GM23338 (cell line): ENCODE measurements at regions not wholly inside any gene's neighbourhood (a gene's known extent, or its start where the extent isn't known, plus 50 kb on each side); places are given as distances from the start of the nearest gene placed in this dataset.

Experiments
- ATAC-seq: fragments of 200-7000 bp; cut with Tn5 transposase; 3 replicates; pipeline ENCODE4 v1.9.1; 2020
- DNase-seq: peaks from one replicate; pipeline ENCODE4 v3.0.0-alpha.2; 2015; ENCODE audit warnings: low spot score
- H2AFZ ChIP-seq: fragments of 200-600 bp; sonication (generic); 2 replicates; pipeline ENCODE4 v1.8.0; 2016; ENCODE audit warnings: antibody characterized with exemption, mild to moderate bottlenecking, moderate library complexity
- H3F3A ChIP-seq: fragments of 200-600 bp; sonication (generic); replicated peaks from 2 replicates; pipeline ENCODE4 v1.8.0; 2017; ENCODE audit warnings: antibody characterized with exemption, mixed run types, low read depth
- H3K27ac ChIP-seq: fragments of 200-600 bp; sonication (generic); 2 replicates; pipeline ENCODE4 v1.6.1; 2016; ENCODE audit warnings: low read depth
- H3K27me3 ChIP-seq: fragments of 200-600 bp; sonication (generic); 2 replicates; pipeline ENCODE4 v1.8.0; 2016; ENCODE audit warnings: mild to moderate bottlenecking, mixed run types, moderate library complexity; ENCODE audit not compliant: insufficient read depth
- H3K36me3 ChIP-seq: fragments of 200-600 bp; sonication (generic); 2 replicates; pipeline ENCODE4 v1.8.0; 2016; ENCODE audit warnings: mild to moderate bottlenecking; ENCODE audit not compliant: insufficient read depth
- H3K4me1 ChIP-seq: fragments of 200-600 bp; sonication (generic); 2 replicates; pipeline ENCODE4 v1.8.0; 2016; ENCODE audit warnings: mild to moderate bottlenecking, moderate library complexity; ENCODE audit not compliant: insufficient read depth
- H3K4me2 ChIP-seq: fragments of 200-600 bp; sonication (generic); 2 replicates; pipeline ENCODE4 v1.7.1; 2017; ENCODE audit warnings: mixed run types
- H3K4me3 ChIP-seq: fragments of 200-600 bp; sonication (generic); 2 replicates; pipeline ENCODE4 v1.6.1; 2016; ENCODE audit warnings: mixed run types
- H3K79me2 ChIP-seq: fragments of 200-600 bp; sonication (generic); replicated peaks from 2 replicates; pipeline ENCODE4 v1.8.0; 2017; ENCODE audit warnings: mild to moderate bottlenecking; ENCODE audit not compliant: insufficient read depth
- H3K9me2 ChIP-seq: fragments of 200-600 bp; sonication (generic); 2 replicates; pipeline ENCODE4 v1.8.0; 2017; ENCODE audit not compliant: insufficient read depth
- H4K20me1 ChIP-seq: fragments of 200-600 bp; sonication (generic); replicated peaks from 2 replicates; pipeline ENCODE4 v1.8.0; 2017; ENCODE audit warnings: mild to moderate bottlenecking; ENCODE audit not compliant: insufficient read depth
- H3K27ac Mint-ChIP-seq: 2 replicates; pipeline ENCODE4 v1.8.0; 2020; ENCODE audit warnings: inconsistent platforms, mild to moderate bottlenecking, moderate library complexity, mixed read lengths
- H3K27me3 Mint-ChIP-seq: 3 replicates; pipeline ENCODE4 v1.8.0; 2022; ENCODE audit warnings: low read depth, mild to moderate bottlenecking, moderate library complexity, mixed read lengths, inconsistent platforms; ENCODE audit not compliant: insufficient read depth, poor library complexity
- H3K36me3 Mint-ChIP-seq: 3 replicates; pipeline ENCODE4 v1.8.0; 2021; ENCODE audit warnings: low read depth, mild to moderate bottlenecking, inconsistent platforms, moderate library complexity, mixed read lengths
- H3K4me1 Mint-ChIP-seq: 3 replicates; pipeline ENCODE4 v1.8.0; 2020; ENCODE audit warnings: mild to moderate bottlenecking, inconsistent platforms, mixed read lengths
- H3K4me3 Mint-ChIP-seq: 3 replicates; pipeline ENCODE4 v1.8.0; 2021; ENCODE audit warnings: moderate library complexity, mild to moderate bottlenecking, inconsistent platforms, mixed read lengths
- H3K9me3 Mint-ChIP-seq: 3 replicates; pipeline ENCODE4 v1.8.0; 2020; ENCODE audit warnings: moderate library complexity, mild to moderate bottlenecking, inconsistent platforms, mixed read lengths
- EZH2 ChIP-seq: fragments of 200-600 bp; sonication (generic); IDR thresholded peaks from one replicate; pipeline ENCODE4 v1.8.0; 2017; ENCODE audit warnings: antibody characterized with exemption, mild to moderate bottlenecking, low read depth; ENCODE audit not compliant: unreplicated experiment
- EZH2phosphoT487 ChIP-seq: fragments of 200-600 bp; sonication (generic); IDR thresholded peaks from one replicate; pipeline ENCODE4 v1.8.1; 2018; ENCODE audit warnings: antibody characterized with exemption; ENCODE audit not compliant: unreplicated experiment
- POLR2AphosphoS5 ChIP-seq: IDR thresholded peaks from 2 replicates; pipeline ENCODE4 v1.6.1; 2016; ENCODE audit warnings: antibody characterized with exemption, low read depth
- ZNF331 ChIP-seq: fragments of 250-450 bp; sonication (Bioruptor Pico); IDR thresholded peaks from 2 replicates; pipeline ENCODE4 v1.5.0; 2020; ENCODE audit warnings: low read depth, mild to moderate bottlenecking, moderate library complexity
- TF ChIP-seq, protein P1 (sequence below), 2 experiments: fragments of 200-600 bp in 1 of 2; sonication (generic) in 1 of 2; conservative IDR thresholded peaks; 2 replicates each; pipeline versions ENCODE4 v1.5.1 to v1.6.1; 2016 to 2017; ENCODE audit warnings: antibody characterized with exemption in 2 of 2, low read depth in 2 of 2, mild to moderate bottlenecking in 2 of 2, moderate library complexity in 1 of 2
- TF ChIP-seq, protein P2 (sequence below): IDR thresholded peaks from 2 replicates; pipeline ENCODE4 v1.6.1; 2016; ENCODE audit warnings: antibody characterized with exemption
- TF ChIP-seq, protein P3 (sequence below): fragments of 250-450 bp; sonication (Bioruptor Pico); IDR thresholded peaks from 2 replicates; pipeline ENCODE4 v1.5.0; 2020; ENCODE audit warnings: mild to moderate bottlenecking, moderate library complexity
- TF ChIP-seq, protein P4 (sequence below): IDR thresholded peaks from one replicate; pipeline ENCODE4 v1.6.1; 2018; ENCODE audit warnings: antibody characterized with exemption; ENCODE audit not compliant: unreplicated experiment

DNA sequence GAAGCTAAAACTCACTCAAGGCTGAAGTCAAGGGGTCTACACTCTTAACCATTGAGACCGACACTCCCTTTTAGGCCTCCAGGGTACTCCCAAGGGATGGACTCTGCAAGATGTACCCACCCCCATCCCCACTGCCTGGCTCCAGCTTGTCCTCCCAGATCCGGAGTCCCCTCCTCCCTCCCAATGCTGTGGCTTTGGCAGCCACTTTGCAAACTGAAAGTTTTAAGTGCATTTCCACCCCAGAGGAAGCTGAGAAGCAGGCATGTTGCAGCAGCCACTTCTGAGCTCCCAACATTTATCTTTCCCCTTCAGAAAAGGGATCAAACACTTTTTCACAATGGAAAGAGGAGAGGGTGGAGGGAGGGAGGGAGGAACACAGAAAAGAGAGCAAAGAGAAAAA is 115.2 kb downstream of the COPRS start (continued):
- TF ChIP-seq POLR2AphosphoS5 (no peak), EZH2 (no peak)

DNA sequence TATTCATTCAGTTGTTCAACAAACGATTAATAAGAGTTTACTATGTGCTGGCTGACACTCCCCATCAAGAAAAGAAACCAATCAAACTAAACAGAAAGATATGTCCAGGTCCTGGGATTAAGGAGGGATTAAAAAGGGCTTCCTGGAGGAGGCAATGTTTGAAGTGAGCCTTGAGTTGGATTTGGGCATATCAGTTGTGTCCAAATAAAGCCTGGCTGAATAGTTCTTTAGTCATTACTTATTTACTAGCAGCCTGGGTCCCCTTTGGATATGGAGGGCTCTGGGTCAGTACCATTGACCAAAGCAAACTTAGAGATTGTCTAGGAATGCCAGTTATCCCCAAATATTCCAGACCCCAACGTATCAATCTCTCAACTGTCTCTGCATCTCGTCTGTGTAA is 117.7 kb downstream of the COPRS start:
- ATAC-seq (no peak), DNase-seq (no peak)
- Mint-ChIP-seq H3K36me3 (no peaks in the 10 kb centered on the region), H3K27ac (no peak overlapping the region), H3K4me1 (peaks cover 11% of the 10 kb centered on the region), H3K9me3 (no peaks in the 10 kb centered on the region), H3K4me3 (no peak overlapping the region), H3K27me3 (peaks cover 3% of the 10 kb centered on the region)
- Histone ChIP-seq H3K36me3 (no peaks in the 10 kb centered on the region), H3K4me3 (no peak overlapping the region), H3K4me1 (peaks cover 5% of the 10 kb centered on the region; the same call in 1 of the 2 replicates), H3F3A (no peaks in the 10 kb centered on the region), H2AFZ (peak overlapping the region; percentile 25; the same call in 1 of the 2 replicates), H4K20me1 (no peaks in the 10 kb centered on the region), H3K79me2 (no peaks in the 10 kb centered on the region), H3K27ac (no peak overlapping the region), H3K9me2 (no peaks in the 10 kb centered on the region), H3K27me3 (no peaks in the 10 kb centered on the region), H3K4me2 (no peak overlapping the region)
- no peak for TF ChIP-seq POLR2AphosphoS5
- TF ChIP-seq ZNF331 (CRISPR knock-in tag): no peak
- TF ChIP-seq, protein P1, sequence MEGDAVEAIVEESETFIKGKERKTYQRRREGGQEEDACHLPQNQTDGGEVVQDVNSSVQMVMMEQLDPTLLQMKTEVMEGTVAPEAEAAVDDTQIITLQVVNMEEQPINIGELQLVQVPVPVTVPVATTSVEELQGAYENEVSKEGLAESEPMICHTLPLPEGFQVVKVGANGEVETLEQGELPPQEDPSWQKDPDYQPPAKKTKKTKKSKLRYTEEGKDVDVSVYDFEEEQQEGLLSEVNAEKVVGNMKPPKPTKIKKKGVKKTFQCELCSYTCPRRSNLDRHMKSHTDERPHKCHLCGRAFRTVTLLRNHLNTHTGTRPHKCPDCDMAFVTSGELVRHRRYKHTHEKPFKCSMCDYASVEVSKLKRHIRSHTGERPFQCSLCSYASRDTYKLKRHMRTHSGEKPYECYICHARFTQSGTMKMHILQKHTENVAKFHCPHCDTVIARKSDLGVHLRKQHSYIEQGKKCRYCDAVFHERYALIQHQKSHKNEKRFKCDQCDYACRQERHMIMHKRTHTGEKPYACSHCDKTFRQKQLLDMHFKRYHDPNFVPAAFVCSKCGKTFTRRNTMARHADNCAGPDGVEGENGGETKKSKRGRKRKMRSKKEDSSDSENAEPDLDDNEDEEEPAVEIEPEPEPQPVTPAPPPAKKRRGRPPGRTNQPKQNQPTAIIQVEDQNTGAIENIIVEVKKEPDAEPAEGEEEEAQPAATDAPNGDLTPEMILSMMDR (conservative IDR thresholded peaks at IDR 0.05; ENCODE audit: low read depth in 2 of 2): no peak
- TF ChIP-seq, protein P2, sequence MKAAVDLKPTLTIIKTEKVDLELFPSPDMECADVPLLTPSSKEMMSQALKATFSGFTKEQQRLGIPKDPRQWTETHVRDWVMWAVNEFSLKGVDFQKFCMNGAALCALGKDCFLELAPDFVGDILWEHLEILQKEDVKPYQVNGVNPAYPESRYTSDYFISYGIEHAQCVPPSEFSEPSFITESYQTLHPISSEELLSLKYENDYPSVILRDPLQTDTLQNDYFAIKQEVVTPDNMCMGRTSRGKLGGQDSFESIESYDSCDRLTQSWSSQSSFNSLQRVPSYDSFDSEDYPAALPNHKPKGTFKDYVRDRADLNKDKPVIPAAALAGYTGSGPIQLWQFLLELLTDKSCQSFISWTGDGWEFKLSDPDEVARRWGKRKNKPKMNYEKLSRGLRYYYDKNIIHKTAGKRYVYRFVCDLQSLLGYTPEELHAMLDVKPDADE: no peak
- TF ChIP-seq, protein P3, sequence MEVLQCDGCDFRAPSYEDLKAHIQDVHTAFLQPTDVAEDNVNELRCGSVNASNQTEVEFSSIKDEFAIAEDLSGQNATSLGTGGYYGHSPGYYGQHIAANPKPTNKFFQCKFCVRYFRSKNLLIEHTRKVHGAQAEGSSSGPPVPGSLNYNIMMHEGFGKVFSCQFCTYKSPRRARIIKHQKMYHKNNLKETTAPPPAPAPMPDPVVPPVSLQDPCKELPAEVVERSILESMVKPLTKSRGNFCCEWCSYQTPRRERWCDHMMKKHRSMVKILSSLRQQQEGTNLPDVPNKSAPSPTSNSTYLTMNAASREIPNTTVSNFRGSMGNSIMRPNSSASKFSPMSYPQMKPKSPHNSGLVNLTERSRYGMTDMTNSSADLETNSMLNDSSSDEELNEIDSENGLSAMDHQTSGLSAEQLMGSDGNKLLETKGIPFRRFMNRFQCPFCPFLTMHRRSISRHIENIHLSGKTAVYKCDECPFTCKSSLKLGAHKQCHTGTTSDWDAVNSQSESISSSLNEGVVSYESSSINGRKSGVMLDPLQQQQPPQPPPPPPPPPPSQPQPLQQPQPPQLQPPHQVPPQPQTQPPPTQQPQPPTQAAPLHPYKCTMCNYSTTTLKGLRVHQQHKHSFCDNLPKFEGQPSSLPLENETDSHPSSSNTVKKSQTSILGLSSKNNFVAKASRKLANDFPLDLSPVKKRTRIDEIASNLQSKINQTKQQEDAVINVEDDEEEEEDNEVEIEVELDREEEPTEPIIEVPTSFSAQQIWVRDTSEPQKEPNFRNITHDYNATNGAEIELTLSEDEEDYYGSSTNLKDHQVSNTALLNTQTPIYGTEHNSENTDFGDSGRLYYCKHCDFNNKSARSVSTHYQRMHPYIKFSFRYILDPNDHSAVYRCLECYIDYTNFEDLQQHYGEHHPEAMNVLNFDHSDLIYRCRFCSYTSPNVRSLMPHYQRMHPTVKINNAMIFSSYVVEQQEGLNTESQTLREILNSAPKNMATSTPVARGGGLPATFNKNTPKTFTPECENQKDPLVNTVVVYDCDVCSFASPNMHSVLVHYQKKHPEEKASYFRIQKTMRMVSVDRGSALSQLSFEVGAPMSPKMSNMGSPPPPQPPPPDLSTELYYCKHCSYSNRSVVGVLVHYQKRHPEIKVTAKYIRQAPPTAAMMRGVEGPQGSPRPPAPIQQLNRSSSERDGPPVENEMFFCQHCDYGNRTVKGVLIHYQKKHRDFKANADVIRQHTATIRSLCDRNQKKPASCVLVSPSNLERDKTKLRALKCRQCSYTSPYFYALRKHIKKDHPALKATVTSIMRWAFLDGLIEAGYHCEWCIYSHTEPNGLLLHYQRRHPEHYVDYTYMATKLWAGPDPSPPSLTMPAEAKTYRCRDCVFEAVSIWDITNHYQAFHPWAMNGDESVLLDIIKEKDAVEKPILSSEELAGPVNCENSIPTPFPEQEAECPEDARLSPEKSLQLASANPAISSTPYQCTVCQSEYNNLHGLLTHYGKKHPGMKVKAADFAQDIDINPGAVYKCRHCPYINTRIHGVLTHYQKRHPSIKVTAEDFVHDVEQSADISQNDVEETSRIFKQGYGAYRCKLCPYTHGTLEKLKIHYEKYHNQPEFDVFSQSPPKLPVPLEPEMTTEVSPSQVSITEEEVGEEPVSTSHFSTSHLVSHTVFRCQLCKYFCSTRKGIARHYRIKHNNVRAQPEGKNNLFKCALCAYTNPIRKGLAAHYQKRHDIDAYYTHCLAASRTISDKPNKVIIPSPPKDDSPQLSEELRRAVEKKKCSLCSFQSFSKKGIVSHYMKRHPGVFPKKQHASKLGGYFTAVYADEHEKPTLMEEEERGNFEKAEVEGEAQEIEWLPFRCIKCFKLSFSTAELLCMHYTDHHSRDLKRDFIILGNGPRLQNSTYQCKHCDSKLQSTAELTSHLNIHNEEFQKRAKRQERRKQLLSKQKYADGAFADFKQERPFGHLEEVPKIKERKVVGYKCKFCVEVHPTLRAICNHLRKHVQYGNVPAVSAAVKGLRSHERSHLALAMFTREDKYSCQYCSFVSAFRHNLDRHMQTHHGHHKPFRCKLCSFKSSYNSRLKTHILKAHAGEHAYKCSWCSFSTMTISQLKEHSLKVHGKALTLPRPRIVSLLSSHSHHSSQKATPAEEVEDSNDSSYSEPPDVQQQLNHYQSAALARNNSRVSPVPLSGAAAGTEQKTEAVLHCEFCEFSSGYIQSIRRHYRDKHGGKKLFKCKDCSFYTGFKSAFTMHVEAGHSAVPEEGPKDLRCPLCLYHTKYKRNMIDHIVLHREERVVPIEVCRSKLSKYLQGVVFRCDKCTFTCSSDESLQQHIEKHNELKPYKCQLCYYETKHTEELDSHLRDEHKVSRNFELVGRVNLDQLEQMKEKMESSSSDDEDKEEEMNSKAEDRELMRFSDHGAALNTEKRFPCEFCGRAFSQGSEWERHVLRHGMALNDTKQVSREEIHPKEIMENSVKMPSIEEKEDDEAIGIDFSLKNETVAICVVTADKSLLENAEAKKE (CRISPR knock-in tag): no peak
- TF ChIP-seq EZH2: no peak
- TF ChIP-seq, protein P4, sequence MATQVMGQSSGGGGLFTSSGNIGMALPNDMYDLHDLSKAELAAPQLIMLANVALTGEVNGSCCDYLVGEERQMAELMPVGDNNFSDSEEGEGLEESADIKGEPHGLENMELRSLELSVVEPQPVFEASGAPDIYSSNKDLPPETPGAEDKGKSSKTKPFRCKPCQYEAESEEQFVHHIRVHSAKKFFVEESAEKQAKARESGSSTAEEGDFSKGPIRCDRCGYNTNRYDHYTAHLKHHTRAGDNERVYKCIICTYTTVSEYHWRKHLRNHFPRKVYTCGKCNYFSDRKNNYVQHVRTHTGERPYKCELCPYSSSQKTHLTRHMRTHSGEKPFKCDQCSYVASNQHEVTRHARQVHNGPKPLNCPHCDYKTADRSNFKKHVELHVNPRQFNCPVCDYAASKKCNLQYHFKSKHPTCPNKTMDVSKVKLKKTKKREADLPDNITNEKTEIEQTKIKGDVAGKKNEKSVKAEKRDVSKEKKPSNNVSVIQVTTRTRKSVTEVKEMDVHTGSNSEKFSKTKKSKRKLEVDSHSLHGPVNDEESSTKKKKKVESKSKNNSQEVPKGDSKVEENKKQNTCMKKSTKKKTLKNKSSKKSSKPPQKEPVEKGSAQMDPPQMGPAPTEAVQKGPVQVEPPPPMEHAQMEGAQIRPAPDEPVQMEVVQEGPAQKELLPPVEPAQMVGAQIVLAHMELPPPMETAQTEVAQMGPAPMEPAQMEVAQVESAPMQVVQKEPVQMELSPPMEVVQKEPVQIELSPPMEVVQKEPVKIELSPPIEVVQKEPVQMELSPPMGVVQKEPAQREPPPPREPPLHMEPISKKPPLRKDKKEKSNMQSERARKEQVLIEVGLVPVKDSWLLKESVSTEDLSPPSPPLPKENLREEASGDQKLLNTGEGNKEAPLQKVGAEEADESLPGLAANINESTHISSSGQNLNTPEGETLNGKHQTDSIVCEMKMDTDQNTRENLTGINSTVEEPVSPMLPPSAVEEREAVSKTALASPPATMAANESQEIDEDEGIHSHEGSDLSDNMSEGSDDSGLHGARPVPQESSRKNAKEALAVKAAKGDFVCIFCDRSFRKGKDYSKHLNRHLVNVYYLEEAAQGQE: no peak
- no peak for TF ChIP-seq EZH2phosphoT487
